GM06990 (cell line): ENCODE measurements at regions not wholly inside any gene's neighbourhood (a gene's known extent, or its start where the extent isn't known, plus 50 kb on each side); places are given as distances from the start of the nearest gene placed in this dataset.

Experiments used
- DNase-seq: peaks from one replicate; pipeline ENCODE4 v3.0.0-alpha.2; 2011; ENCODE audit not compliant: insufficient read length; ENCODE audit errors: extremely low read depth
- H3K27me3 ChIP-seq: replicated peaks from 2 replicates; pipeline ENCODE4 v1.6.0; 2011; ENCODE audit warnings: low read length; ENCODE audit not compliant: control insufficient read depth, insufficient read depth
- H3K36me3 ChIP-seq: 2 replicates; pipeline ENCODE4 v1.5.1; 2011; ENCODE audit warnings: low read length; ENCODE audit not compliant: control insufficient read depth, insufficient read depth
- H3K4me3 ChIP-seq: replicated peaks from 2 replicates; pipeline ENCODE4 v1.5.1; 2011; ENCODE audit warnings: low read depth, mild to moderate bottlenecking, control low read depth, low read length
- TF ChIP-seq, protein P1 (sequence below): IDR thresholded peaks from 2 replicates; pipeline ENCODE4 v1.5.1; 2011; ENCODE audit warnings: low read length, control low read depth, mild to moderate bottlenecking, inconsistent platforms; ENCODE audit not compliant: insufficient read depth, poor library complexity, severe bottlenecking

DNA sequence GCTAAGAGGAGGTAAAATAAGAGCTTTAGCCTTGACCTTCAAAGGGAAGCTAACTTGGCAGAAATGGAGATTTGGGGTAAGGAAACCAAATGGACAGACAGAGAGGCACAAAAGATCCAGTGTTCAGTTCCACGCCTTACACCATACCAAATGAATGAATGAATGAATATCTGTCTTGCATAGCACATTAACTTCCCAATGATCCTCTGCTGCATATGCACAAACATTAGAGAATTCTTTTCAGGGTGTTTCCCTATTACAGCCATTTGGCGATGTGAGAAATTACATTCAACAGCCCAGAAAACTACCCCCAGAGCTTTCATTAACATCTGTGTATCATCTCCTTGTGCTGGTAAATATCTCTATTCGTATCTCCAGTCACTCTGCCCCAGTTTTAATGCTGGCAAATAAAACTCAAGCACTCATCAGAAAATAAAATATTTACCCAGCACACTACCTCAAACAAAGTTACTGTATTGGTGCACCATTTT, 1056.2 kb downstream of the SORCS3 start:
- H3K4me3 ChIP-seq = no peak overlapping the region
- TF ChIP-seq, protein P1, sequence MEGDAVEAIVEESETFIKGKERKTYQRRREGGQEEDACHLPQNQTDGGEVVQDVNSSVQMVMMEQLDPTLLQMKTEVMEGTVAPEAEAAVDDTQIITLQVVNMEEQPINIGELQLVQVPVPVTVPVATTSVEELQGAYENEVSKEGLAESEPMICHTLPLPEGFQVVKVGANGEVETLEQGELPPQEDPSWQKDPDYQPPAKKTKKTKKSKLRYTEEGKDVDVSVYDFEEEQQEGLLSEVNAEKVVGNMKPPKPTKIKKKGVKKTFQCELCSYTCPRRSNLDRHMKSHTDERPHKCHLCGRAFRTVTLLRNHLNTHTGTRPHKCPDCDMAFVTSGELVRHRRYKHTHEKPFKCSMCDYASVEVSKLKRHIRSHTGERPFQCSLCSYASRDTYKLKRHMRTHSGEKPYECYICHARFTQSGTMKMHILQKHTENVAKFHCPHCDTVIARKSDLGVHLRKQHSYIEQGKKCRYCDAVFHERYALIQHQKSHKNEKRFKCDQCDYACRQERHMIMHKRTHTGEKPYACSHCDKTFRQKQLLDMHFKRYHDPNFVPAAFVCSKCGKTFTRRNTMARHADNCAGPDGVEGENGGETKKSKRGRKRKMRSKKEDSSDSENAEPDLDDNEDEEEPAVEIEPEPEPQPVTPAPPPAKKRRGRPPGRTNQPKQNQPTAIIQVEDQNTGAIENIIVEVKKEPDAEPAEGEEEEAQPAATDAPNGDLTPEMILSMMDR = no peak
- H3K36me3 ChIP-seq = no peaks in the 10 kb centered on the region
- no peak for DNase-seq
- H3K27me3 ChIP-seq = no peaks in the 10 kb centered on the region

DNA sequence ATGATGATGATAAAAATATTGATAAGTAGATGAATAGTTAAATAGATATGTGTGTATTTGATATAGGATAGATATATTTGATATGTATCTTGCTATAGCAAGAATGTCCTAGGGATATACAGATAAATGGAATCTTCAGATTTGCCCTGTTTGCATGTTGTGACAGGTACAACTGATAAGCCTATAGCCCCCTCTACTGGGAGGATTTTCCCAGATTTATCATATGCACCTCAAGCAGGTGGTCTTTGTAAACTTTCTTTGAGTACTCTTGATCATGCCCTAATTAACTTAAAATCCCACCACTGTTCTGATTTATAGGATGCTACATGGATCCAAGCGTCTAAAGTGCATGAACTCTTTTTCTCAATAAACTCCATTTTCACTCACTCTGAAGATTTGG, 1050.7 kb downstream of the SORCS3 start:
- no peak for DNase-seq
- TF ChIP-seq, protein P1 = peak; percentile 31

DNA sequence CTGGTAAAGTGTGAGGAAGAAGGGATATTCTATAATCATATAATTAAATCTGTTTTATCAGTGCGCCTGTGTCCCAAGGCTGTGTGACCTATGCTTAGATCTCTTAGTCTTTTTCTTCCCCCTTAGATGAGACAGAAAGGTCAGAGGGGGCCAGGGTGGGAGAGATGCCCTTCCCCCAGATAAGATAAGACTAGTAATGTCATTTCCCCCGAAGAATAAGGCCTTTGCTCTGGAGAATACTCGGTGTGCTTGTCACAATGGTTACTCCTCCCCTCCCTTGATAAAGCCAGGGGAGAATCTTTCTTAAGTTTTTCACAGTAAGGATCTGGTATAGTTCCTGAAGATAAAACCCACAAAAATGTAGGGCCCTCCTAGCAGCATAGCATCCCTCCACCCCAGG, 1041.8 kb downstream of the SORCS3 start:
- Histone ChIP-seq H3K36me3 (no peaks in the 10 kb centered on the region), H3K4me3 (no peak overlapping the region), H3K27me3 (no peaks in the 10 kb centered on the region)
- TF ChIP-seq, protein P1 = no peak
- no peak for DNase-seq

More for the DNA sequence above, 1050.7 kb downstream of the SORCS3 start:
- Histone ChIP-seq H3K36me3 (no peaks in the 10 kb centered on the region), H3K4me3 (no peak overlapping the region), H3K27me3 (no peaks in the 10 kb centered on the region)

DNA sequence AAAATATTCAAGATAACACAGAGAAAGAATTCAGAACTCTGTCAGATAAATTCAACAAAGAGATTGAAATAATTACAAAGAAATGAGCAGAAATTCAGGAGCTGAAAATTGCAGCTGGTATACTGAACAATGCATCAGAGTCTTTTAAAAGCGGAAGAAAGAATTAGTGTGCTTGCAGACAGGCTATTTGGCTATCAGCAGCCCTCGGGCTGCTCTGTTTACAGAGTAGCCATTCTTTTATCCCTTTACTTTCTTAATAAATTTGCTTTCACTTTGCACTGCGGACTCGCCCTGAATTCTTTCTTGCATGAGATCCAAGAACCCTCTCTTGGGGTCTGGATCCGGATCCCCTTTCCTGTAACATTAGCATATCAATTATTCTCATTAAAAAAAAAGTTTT, 1040.0 kb downstream of the SORCS3 start:
- TF ChIP-seq, protein P1 = no peak
- H3K27me3 ChIP-seq = no peaks in the 10 kb centered on the region
- no peaks in the 10 kb centered on the region for H3K36me3 ChIP-seq
- H3K4me3 ChIP-seq = no peak overlapping the region
- no peak for DNase-seq

DNA sequence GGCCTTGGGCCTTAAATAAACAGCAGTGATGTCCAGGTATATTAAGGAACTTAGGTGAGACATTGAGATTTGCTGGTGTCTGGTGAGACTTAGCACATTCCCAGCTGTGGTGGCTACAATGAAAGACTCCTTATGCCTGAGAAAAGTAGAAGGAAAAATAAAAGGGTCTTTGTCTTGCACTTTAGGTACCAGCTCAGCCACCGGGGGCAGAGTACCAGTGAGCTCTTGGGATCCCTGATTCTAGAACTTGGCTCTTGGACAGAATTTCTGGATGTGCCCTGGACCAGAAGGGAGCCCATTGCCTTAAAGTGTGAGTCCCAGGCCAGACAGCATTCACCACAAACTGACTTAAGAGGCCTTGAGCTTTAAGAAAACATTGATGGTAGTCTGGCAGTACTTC, 1038.7 kb downstream of the SORCS3 start:
- TF ChIP-seq, protein P1 = no peak

DNA sequence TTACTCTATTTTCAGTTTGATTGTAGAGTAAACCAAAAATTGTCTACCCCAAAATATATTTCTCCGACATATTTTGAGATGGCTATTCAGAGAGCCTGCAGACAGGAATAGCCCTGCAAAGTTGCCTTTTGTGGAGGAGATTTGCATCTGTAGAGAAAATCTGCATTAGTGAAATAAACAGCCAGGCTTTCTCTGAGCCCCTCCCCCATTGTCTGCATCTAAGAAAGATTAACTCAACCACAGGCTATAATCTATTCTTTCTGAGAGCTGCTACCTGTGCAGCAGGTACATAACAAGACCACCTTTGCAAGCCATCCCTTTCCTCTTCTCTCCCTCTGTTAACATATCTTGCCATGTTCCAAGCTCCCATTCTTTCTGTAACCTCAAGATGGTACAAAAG, 1034.2 kb downstream of the SORCS3 start:
- no peak for DNase-seq
- no peak overlapping the region for H3K4me3 ChIP-seq
- H3K27me3 ChIP-seq = no peaks in the 10 kb centered on the region
- H3K36me3 ChIP-seq = no peaks in the 10 kb centered on the region
- TF ChIP-seq, protein P1 = no peak

More for the DNA sequence above, 1038.7 kb downstream of the SORCS3 start:
- no peaks in the 10 kb centered on the region for H3K27me3 ChIP-seq
- no peak overlapping the region for H3K4me3 ChIP-seq
- H3K36me3 ChIP-seq = no peaks in the 10 kb centered on the region
- DNase-seq = no peak
